HL-60 (cell line): ENCODE measurements at regions not wholly inside any gene's neighbourhood (a gene's known extent, or its start where the extent isn't known, plus 50 kb on each side); places are given as distances from the start of the nearest gene placed in this dataset.

Experiments used
- DNase-seq, 2 experiments: peaks; one replicate each; pipeline ENCODE4 v3.0.0-alpha.2; 2010 to 2020; ENCODE audit warnings: low read depth in 1 of 2, low spot score in 1 of 2
- H3K27ac ChIP-seq: fragments of 250-450 bp; sonication (Bioruptor Pico); replicated peaks from 2 replicates; pipeline ENCODE4 v1.5.1; 2020; ENCODE audit warnings: mild to moderate bottlenecking, moderate library complexity
- H3K27me3 ChIP-seq: fragments of 250-450 bp; sonication (Bioruptor Pico); 2 replicates; pipeline ENCODE4 v1.5.1; 2021; ENCODE audit warnings: mild to moderate bottlenecking, moderate library complexity; ENCODE audit not compliant: insufficient read depth, poor library complexity, severe bottlenecking
- H3K4me3 ChIP-seq: replicated peaks from 2 replicates; pipeline ENCODE4 v1.5.1; 2011; ENCODE audit warnings: mild to moderate bottlenecking, control low read depth, low read length; ENCODE audit not compliant: insufficient read depth
- GABPA ChIP-seq: IDR thresholded peaks from 2 replicates; pipeline ENCODE4 v1.6.1; 2012; ENCODE audit warnings: low read depth
- POLR2AphosphoS5 ChIP-seq: IDR thresholded peaks from 2 replicates; pipeline ENCODE4 v1.6.1; 2012; ENCODE audit warnings: low read depth
- SPI1 ChIP-seq: IDR thresholded peaks from 2 replicates; pipeline ENCODE4 v1.6.1; 2012; ENCODE audit warnings: low read depth, mild to moderate bottlenecking, borderline replicate concordance
- TF ChIP-seq, protein P1 (sequence below): IDR thresholded peaks from 2 replicates; pipeline ENCODE4 v1.6.1; 2012; ENCODE audit warnings: low read depth; ENCODE audit not compliant: insufficient replicate concordance
- TF ChIP-seq, protein P2 (sequence below): IDR thresholded peaks from one replicate; pipeline ENCODE4 v1.5.1; 2011; ENCODE audit warnings: low read length, control low read depth, inconsistent platforms; ENCODE audit not compliant: insufficient read depth

DNA sequence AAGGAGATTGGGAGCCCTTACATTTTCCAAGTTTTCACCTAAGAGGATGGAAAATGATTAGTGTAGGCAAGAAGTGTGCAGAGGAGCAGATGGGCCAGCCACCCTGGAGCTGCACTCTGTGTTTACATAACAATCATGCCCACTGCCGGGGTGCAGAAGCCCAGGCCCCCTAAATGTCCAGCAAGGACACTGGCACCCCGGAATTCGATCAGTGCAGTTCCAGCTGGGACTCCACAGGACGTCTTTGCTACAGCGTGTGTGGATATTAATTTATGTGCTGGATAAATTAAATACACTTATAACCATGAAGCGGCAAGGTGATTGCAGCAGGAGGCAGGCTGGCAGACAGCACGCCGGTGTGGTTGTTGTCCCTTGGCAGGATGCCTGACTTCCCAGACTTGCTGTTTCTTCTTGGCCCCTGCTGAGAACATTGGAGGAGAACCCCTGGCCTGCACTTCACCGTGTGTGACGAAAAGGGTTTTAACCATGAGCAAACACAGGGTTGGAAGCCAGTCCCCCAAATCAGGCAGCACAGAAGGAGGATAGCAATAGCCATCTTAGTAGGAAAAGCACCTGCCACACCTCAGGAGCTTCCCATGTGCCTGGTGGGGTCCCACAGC lies 73.7 kb downstream of the GADD45G start:
- DNase-seq, result no peak
- Histone ChIP-seq H3K27me3 (no peaks in the 10 kb centered on the region), H3K4me3 (no peak overlapping the region), H3K27ac (no peak overlapping the region)
- TF ChIP-seq, protein P1, sequence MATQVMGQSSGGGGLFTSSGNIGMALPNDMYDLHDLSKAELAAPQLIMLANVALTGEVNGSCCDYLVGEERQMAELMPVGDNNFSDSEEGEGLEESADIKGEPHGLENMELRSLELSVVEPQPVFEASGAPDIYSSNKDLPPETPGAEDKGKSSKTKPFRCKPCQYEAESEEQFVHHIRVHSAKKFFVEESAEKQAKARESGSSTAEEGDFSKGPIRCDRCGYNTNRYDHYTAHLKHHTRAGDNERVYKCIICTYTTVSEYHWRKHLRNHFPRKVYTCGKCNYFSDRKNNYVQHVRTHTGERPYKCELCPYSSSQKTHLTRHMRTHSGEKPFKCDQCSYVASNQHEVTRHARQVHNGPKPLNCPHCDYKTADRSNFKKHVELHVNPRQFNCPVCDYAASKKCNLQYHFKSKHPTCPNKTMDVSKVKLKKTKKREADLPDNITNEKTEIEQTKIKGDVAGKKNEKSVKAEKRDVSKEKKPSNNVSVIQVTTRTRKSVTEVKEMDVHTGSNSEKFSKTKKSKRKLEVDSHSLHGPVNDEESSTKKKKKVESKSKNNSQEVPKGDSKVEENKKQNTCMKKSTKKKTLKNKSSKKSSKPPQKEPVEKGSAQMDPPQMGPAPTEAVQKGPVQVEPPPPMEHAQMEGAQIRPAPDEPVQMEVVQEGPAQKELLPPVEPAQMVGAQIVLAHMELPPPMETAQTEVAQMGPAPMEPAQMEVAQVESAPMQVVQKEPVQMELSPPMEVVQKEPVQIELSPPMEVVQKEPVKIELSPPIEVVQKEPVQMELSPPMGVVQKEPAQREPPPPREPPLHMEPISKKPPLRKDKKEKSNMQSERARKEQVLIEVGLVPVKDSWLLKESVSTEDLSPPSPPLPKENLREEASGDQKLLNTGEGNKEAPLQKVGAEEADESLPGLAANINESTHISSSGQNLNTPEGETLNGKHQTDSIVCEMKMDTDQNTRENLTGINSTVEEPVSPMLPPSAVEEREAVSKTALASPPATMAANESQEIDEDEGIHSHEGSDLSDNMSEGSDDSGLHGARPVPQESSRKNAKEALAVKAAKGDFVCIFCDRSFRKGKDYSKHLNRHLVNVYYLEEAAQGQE, result no peak
- TF ChIP-seq, protein P2, sequence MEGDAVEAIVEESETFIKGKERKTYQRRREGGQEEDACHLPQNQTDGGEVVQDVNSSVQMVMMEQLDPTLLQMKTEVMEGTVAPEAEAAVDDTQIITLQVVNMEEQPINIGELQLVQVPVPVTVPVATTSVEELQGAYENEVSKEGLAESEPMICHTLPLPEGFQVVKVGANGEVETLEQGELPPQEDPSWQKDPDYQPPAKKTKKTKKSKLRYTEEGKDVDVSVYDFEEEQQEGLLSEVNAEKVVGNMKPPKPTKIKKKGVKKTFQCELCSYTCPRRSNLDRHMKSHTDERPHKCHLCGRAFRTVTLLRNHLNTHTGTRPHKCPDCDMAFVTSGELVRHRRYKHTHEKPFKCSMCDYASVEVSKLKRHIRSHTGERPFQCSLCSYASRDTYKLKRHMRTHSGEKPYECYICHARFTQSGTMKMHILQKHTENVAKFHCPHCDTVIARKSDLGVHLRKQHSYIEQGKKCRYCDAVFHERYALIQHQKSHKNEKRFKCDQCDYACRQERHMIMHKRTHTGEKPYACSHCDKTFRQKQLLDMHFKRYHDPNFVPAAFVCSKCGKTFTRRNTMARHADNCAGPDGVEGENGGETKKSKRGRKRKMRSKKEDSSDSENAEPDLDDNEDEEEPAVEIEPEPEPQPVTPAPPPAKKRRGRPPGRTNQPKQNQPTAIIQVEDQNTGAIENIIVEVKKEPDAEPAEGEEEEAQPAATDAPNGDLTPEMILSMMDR, result no peak
- TF ChIP-seq POLR2AphosphoS5 (no peak), GABPA (no peak), SPI1 (no peak)

DNA sequence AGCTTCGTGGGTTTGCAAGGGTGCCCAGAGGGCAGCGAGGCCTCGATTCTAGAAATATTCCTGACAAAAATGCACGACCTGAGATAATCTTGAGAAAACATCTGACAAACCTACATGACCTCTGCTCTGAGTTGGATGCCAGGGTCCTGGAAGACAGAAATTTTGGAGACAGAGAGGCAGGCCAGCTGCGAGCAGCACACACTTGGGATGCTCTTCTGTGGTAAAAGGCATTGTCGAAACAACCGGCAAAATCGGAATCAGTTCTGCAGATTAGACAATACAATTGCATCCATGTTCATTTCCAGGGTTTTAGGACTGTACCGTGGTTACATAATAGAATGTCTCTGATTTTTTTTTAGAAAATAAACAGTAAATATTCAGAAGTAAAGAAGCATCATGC lies 74.2 kb downstream of the GADD45G start:
- DNase-seq, result no peak
- TF ChIP-seq, protein P1, result no peak
- TF ChIP-seq, protein P2, result no peak
- no peak for TF ChIP-seq SPI1
- TF ChIP-seq GABPA, result no peak
- no peak for TF ChIP-seq POLR2AphosphoS5
- Histone ChIP-seq H3K4me3 (no peak overlapping the region), H3K27ac (no peak overlapping the region), H3K27me3 (no peaks in the 10 kb centered on the region)

DNA sequence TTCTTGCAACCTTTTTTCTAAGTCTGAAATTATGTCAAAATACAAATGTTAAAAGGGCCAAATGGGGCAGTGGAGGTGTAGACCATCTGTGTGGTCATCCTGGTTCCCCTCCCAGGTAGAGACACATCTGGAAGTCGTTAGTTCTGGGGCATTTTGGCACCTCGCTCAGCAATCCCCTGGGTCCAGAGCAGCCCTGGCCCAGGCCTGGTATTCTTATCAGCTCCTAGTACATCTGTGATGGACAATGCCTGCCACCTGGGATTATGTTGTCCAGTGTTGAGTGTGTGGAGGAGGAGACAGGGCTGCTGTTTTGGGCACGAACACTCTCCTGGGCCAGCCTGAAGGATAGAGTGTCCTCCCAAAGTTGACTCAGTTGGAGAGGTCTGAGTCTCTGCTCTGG lies 74.8 kb downstream of the GADD45G start:
- no peak overlapping the region for H3K4me3 ChIP-seq
- no peak overlapping the region for H3K27ac ChIP-seq
- DNase-seq, result no peak
- no peaks in the 10 kb centered on the region for H3K27me3 ChIP-seq
- TF ChIP-seq, protein P1, result no peak
- TF ChIP-seq, protein P2, result no peak
- no peak for TF ChIP-seq SPI1
- TF ChIP-seq POLR2AphosphoS5, result no peak
- no peak for TF ChIP-seq GABPA
